ENCODE measurements at regions not wholly inside any gene's neighbourhood (a gene's known extent, or its start where the extent isn't known, plus 50 kb on each side); places are given as distances from the start of the nearest gene placed in this dataset.

DNA sequence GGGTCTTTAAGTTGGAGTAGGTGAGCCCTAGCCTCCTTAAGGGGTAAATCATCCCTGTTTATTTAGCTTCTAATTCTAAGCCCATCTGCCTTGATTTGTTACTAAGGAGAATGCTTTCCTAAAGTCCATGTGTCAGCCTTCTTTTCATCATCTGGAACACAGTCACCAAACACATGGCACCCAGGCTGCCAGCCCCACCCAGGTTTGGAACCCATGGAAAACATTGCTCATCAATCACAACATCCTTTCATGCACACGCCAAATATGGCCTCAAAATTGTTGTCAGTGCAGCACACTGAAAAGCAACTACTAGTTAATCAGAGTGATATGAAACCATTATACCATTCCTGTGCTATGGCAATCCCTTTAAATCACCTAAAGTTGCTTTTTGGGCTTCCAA is 386.7 kb upstream of the ESRRG start:
- TF ChIP-seq TCF4 (CRISPR knock-in tag; IDR thresholded peaks at IDR 0.05; ENCODE audit: borderline replicate concordance) = no peak
- no peak for TF ChIP-seq RARB (CRISPR knock-in tag; IDR thresholded peaks at IDR 0.05)
- no peak for TF ChIP-seq ZFP3 (CRISPR knock-in tag; IDR thresholded peaks at IDR 0.05)
- TF ChIP-seq ZFP30 (CRISPR knock-in tag; IDR thresholded peaks at IDR 0.05) = no peak
- no peak for TF ChIP-seq TOX (CRISPR knock-in tag; IDR thresholded peaks at IDR 0.05; ENCODE audit: borderline replicate concordance)
- no peak for TF ChIP-seq PPARA (CRISPR knock-in tag; IDR thresholded peaks at IDR 0.05; ENCODE audit: borderline replicate concordance)
- no peak for TF ChIP-seq CSRNP3 (CRISPR knock-in tag; IDR thresholded peaks at IDR 0.05)
- TF ChIP-seq ZC3H10 (CRISPR knock-in tag; IDR thresholded peaks at IDR 0.05) = no peak
- no peak for TF ChIP-seq OSR1 (CRISPR knock-in tag; IDR thresholded peaks at IDR 0.05)

Measured in SK-N-SH treated with all-trans-retinoic acid at 6 μM for 48 hours (cell line).